DND-41 (cell line): ENCODE measurements at regions not wholly inside any gene's neighbourhood (a gene's known extent, or its start where the extent isn't known, plus 50 kb on each side); places are given as distances from the start of the nearest gene placed in this dataset.

Experiments used
- EZH2 ChIP-seq: IDR thresholded peaks from 3 replicates; pipeline ENCODE4 v1.6.1; 2012; ENCODE audit warnings: borderline replicate concordance, low read depth, mild to moderate bottlenecking, moderate library complexity, low read length, inconsistent platforms; ENCODE audit not compliant: severe bottlenecking
- TF ChIP-seq, protein P1 (sequence below): IDR thresholded peaks from 2 replicates; pipeline ENCODE4 v1.5.1; 2012; ENCODE audit warnings: borderline replicate concordance, low read length, moderate library complexity, mild to moderate bottlenecking; ENCODE audit not compliant: poor library complexity, severe bottlenecking; ENCODE audit errors: extremely low read depth

DNA sequence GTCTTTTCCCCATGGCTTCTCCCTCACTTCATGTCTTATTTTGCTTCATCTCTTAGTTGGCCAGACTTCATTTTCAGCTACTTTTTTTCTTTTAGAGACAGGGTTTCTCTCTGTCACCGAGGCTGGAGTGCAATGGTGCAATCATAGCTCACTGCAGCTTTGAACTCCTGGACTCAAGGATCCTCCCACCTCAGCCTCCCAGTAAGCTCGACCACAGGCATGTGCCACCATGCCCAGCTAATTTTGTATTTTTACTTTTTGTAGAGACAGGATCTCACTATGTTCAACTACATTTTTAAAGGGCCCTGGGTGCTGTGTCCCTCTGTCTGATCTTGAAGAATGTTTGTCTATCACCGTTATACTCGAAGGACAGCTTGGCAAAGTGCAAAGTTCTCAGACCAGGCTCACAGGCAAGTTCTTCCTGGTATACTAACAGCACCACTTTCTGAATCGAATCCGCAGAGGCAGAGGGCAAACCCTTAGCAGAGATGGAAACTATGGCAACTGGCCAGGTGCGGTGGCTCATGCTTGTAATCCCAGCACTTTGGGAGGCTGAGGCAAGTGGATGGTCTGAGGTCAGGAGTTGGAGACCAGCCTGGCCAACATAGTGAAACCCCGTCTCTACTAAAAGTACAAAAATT is 60.9 kb downstream of the SOWAHC start:
- TF ChIP-seq, protein P1, sequence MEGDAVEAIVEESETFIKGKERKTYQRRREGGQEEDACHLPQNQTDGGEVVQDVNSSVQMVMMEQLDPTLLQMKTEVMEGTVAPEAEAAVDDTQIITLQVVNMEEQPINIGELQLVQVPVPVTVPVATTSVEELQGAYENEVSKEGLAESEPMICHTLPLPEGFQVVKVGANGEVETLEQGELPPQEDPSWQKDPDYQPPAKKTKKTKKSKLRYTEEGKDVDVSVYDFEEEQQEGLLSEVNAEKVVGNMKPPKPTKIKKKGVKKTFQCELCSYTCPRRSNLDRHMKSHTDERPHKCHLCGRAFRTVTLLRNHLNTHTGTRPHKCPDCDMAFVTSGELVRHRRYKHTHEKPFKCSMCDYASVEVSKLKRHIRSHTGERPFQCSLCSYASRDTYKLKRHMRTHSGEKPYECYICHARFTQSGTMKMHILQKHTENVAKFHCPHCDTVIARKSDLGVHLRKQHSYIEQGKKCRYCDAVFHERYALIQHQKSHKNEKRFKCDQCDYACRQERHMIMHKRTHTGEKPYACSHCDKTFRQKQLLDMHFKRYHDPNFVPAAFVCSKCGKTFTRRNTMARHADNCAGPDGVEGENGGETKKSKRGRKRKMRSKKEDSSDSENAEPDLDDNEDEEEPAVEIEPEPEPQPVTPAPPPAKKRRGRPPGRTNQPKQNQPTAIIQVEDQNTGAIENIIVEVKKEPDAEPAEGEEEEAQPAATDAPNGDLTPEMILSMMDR, result no peak
- no peak for TF ChIP-seq EZH2
